ENCODE measurements at regions not wholly inside any gene's neighbourhood (a gene's known extent, or its start where the extent isn't known, plus 50 kb on each side); places are given as distances from the start of the nearest gene placed in this dataset.

DNA sequence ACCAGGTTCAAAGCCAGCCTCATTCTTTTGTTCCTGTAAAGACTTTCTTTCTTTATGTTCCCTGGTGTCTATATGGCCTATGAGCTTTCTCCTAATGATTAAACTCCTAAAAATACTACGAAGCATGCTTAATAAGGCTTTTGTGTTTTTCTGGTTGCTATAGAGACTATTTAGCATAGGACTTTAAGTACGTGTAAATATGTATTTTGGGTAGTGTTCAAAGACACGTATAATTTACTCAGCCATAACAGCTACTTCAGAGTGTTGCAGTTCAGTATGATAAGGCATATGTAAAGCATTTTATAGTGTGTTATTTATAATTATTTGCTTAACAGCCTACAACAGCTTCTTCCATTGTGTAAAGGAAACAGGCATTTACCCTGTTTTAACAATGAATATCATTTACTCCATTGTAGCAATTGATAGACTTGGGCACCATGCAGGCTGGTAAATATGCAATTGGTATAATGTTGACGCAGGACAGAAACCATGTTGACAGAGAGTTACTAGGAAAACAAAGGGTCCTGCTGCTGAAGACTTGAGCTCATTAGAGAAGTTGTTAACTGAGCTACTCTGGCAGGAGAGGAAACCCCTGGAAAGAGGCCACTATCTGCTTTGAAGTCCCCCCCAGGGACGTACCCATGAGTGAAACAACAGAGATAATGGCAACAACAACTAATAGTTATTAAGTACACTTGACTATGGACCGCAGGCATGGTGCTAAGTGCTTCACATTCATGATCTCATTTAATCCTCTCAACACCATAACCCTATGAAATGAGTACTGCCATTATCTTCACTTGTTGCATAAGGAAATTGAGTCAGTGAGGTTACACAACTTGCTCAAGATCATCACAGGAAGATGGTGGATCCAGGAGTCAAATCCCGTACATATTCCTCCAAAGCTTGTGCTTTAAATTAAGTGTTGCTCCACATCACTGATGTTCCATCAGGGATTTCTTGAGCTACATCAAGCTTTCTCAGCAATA, 342.2 kb upstream of the DYNLRB2 start:
- H3K9me3 ChIP-seq = no peaks in the 10 kb centered on the region
- no peaks in the 10 kb centered on the region for H3K36me3 ChIP-seq
- no peak overlapping the region for H3K4me3 ChIP-seq
- TF ChIP-seq POLR2A (IDR thresholded peaks at IDR 0.05) (no peak), EP300 (IDR thresholded peaks at IDR 0.05) (no peak)
- TF ChIP-seq, protein P1, sequence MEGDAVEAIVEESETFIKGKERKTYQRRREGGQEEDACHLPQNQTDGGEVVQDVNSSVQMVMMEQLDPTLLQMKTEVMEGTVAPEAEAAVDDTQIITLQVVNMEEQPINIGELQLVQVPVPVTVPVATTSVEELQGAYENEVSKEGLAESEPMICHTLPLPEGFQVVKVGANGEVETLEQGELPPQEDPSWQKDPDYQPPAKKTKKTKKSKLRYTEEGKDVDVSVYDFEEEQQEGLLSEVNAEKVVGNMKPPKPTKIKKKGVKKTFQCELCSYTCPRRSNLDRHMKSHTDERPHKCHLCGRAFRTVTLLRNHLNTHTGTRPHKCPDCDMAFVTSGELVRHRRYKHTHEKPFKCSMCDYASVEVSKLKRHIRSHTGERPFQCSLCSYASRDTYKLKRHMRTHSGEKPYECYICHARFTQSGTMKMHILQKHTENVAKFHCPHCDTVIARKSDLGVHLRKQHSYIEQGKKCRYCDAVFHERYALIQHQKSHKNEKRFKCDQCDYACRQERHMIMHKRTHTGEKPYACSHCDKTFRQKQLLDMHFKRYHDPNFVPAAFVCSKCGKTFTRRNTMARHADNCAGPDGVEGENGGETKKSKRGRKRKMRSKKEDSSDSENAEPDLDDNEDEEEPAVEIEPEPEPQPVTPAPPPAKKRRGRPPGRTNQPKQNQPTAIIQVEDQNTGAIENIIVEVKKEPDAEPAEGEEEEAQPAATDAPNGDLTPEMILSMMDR (IDR thresholded peaks at IDR 0.05) = no peak
- H3K4me1 ChIP-seq = peaks cover 0 to 7% (median 0%) of the 10 kb centered on the region in 4 donors
- no peaks in the 10 kb centered on the region for H3K27me3 ChIP-seq
- no peak for DNase-seq (ENCODE audit: low spot score in 2 of 2)
- WGBS, 2 donors = 53 to 60% methylated on average over 7 of the region's 7 CpGs
- H3K27ac ChIP-seq = no peak overlapping the region

DNA sequence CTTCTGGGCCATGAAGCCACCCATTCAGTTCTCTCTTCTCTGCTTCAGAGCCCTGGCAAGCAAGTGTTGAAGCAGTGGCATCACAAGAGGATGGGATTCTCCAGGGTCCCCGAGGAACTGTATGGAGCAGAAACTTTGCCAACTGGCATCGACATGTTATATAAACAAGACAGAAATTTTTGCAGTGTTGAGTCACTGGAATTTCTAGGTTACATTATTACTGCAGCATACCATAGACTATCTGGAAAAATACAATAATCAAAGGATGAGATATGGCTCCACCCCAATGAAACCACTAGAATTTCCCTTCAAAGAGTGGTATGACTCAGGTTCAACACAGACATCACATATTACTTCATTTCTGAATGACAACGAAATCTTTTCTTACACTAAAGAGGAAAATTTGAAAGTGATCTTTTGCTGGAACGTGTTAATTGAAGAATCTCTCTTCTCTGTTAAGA, 343.0 kb upstream of the DYNLRB2 start:
- WGBS, 2 donors = 20 to 30% methylated on average over 4 of the region's 4 CpGs

DNA sequence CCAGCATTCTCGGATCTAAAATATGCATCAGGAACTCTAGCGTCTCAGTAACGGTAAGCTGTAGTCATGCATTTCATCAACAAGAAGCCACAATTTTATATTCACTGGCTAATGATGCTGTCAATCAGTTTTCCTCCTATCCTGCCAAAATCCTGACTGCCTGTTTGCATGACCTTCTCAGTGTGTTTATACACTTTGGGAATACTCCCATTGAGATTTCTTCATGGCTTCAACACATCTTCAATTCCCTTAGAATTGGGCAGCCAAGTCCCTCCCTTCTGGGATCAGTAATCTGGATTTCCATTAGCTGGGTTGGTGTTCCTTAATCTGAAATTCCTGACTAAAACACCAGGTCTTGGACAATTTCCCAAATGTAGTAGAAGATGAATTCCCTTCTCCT, 348.9 kb upstream of the DYNLRB2 start:
- DNase-seq (ENCODE audit: low spot score in 2 of 2) = no peak
- Histone ChIP-seq H3K36me3 (no peaks in the 10 kb centered on the region), H3K27ac (no peak overlapping the region), H3K4me3 (no peak overlapping the region), H3K9me3 (no peaks in the 10 kb centered on the region), H3K4me1 (no peaks in the 10 kb centered on the region), H3K27me3 (no peaks in the 10 kb centered on the region)
- 85 to 90% methylated on average over 3 of the region's 3 CpGs for WGBS, 2 donors
- TF ChIP-seq POLR2A (IDR thresholded peaks at IDR 0.05) = no peak
- TF ChIP-seq EP300 (IDR thresholded peaks at IDR 0.05) = no peak
- TF ChIP-seq, protein P1 (IDR thresholded peaks at IDR 0.05) = no peak

More for the DNA sequence above, 343.0 kb upstream of the DYNLRB2 start:
- Histone ChIP-seq H3K27ac (no peak overlapping the region), H3K4me3 (no peak overlapping the region), H3K27me3 (no peaks in the 10 kb centered on the region), H3K4me1 (peaks cover 0 to 7% (median 0%) of the 10 kb centered on the region in 4 donors), H3K36me3 (no peaks in the 10 kb centered on the region), H3K9me3 (no peaks in the 10 kb centered on the region)
- no peak for DNase-seq (ENCODE audit: low spot score in 2 of 2)
- no peak for TF ChIP-seq EP300 (IDR thresholded peaks at IDR 0.05)
- TF ChIP-seq POLR2A (IDR thresholded peaks at IDR 0.05) = no peak
- TF ChIP-seq, protein P1 (IDR thresholded peaks at IDR 0.05) = no peak

DNA sequence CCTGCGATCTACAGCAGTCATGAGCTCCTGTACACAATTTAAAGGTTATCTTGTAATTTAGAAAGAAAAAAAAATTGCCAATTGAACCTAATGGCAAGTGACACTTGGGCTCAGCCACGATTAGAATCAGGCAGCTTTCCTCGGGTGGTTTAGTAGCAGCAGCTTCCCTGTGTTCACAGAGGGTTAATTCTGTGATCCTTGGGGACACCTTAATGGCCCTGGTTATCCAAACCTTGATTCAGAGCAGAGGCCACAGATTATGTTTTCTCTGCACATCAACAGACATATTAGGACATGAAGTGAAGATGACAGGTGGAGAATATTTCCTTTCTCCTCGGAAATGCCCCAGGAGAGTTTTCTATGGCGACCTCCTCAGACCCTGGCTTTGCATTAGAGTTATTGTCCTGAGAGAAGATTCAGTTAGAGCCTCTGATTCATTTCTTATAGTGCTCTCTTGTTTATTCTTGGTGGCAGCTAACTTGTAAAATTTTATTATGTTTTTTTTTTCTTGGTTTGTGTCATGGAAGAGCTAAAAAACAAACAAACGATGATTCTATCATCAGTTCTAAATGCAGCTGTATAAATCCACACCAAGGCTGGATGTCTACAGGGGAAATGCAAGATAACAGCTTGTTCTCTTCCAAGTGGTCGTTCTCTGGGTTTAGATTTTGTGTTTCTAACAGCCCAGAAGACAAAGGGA, 351.2 kb upstream of the DYNLRB2 start:
- DNase-seq (ENCODE audit: low spot score in 2 of 2) = no peak
- H3K36me3 ChIP-seq = no peaks in the 10 kb centered on the region
- H3K27me3 ChIP-seq = no peaks in the 10 kb centered on the region
- H3K4me1 ChIP-seq = no peaks in the 10 kb centered on the region
- no peak overlapping the region for H3K4me3 ChIP-seq
- WGBS, 2 donors = 64% methylated on average over 7 of the region's 7 CpGs
- no peaks in the 10 kb centered on the region for H3K9me3 ChIP-seq
- no peak overlapping the region for H3K27ac ChIP-seq
- no peak for TF ChIP-seq POLR2A (IDR thresholded peaks at IDR 0.05)
- TF ChIP-seq, protein P1 (IDR thresholded peaks at IDR 0.05) = no peak
- TF ChIP-seq EP300 (IDR thresholded peaks at IDR 0.05) = no peak

DNA sequence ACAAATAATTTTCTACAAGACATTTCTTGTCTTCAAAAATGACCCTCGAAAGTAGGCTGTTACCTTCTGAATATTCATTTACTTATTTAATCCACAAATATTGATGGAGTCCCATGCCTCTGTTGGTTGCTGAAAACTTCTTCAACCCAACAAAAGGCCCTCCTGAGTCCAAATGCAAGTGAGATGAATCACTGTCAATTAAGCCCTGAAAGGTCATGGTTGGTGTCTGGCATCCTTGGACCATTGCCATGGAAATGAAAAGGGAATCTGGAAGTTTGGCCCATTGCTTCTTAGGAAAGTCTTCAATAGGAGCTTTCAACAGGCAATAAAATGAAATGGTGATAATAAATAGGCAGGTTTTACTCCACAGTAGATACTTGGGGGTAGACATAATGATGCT, 364.7 kb upstream of the DYNLRB2 start:
- Histone ChIP-seq H3K9me3 (no peaks in the 10 kb centered on the region), H3K27ac (no peak overlapping the region), H3K4me3 (no peak overlapping the region), H3K4me1 (no peaks in the 10 kb centered on the region), H3K36me3 (no peaks in the 10 kb centered on the region), H3K27me3 (no peaks in the 10 kb centered on the region)
- DNase-seq (ENCODE audit: low spot score in 2 of 2) = no peak
- 83 to 84% methylated on average over 1 of the region's 1 CpG for WGBS, 2 donors
- TF ChIP-seq, protein P1 (IDR thresholded peaks at IDR 0.05) = no peak
- TF ChIP-seq POLR2A (IDR thresholded peaks at IDR 0.05) (no peak), EP300 (IDR thresholded peaks at IDR 0.05) (no peak)
